SK-N-SH treated with all-trans-retinoic acid at 6 μM for 48 hours (cell line): ENCODE measurements at regions not wholly inside any gene's neighbourhood (a gene's known extent, or its start where the extent isn't known, plus 50 kb on each side); places are given as distances from the start of the nearest gene placed in this dataset.

Experiments
- ATAC-seq: fragments of 200-7000 bp; cut with Tn5 transposase; 3 replicates; pipeline ENCODE4 v1.9.1; 2020; ENCODE audit warnings: mild to moderate bottlenecking, moderate library complexity
- ARNTL ChIP-seq: fragments of 450-650 bp; formaldehyde crosslinking; IDR thresholded peaks from 2 replicates; pipeline ENCODE4 v1.5.0; 2020; ENCODE audit warnings: low read depth, mild to moderate bottlenecking, moderate library complexity, borderline replicate concordance
- BACH2 ChIP-seq: fragments of 250-450 bp; sonication (Bioruptor Pico); IDR thresholded peaks from 2 replicates; pipeline ENCODE4 v1.9.0; 2021; ENCODE audit warnings: mild to moderate bottlenecking, borderline replicate concordance
- CREB5 ChIP-seq: fragments of 250-450 bp; sonication (Bioruptor Pico); IDR thresholded peaks from 2 replicates; pipeline ENCODE4 v1.5.1; 2020; ENCODE audit warnings: low read depth, mild to moderate bottlenecking, moderate library complexity
- CSDC2 ChIP-seq: fragments of 250-450 bp; sonication (Bioruptor Pico); IDR thresholded peaks from 2 replicates; pipeline ENCODE4 v1.5.0; 2020; ENCODE audit warnings: mild to moderate bottlenecking, moderate library complexity
- CSRNP3 ChIP-seq: fragments of 250-450 bp; sonication (Bioruptor Pico); IDR thresholded peaks from 2 replicates; pipeline ENCODE4 v1.5.1; 2021; ENCODE audit warnings: mild to moderate bottlenecking, moderate library complexity
- ESRRG ChIP-seq: fragments of 250-450 bp; sonication (Bioruptor Pico); IDR thresholded peaks from 2 replicates; pipeline ENCODE4 v1.6.1; 2021; ENCODE audit warnings: mild to moderate bottlenecking
- GLIS3 ChIP-seq: fragments of 250-450 bp; sonication (Bioruptor Pico); IDR thresholded peaks from 2 replicates; pipeline ENCODE4 v1.5.0; 2020; ENCODE audit warnings: mild to moderate bottlenecking, moderate library complexity
- ISL1 ChIP-seq: fragments of 250-450 bp; sonication (Bioruptor Pico); IDR thresholded peaks from 2 replicates; pipeline ENCODE4 v2.1.2; 2022; ENCODE audit warnings: mild to moderate bottlenecking, moderate library complexity
- OSR1 ChIP-seq: fragments of 250-450 bp; sonication (Bioruptor Pico); IDR thresholded peaks from 2 replicates; pipeline ENCODE4 v1.8.0; 2022; ENCODE audit warnings: moderate library complexity, mild to moderate bottlenecking, inconsistent platforms
- PATZ1 ChIP-seq: fragments of 250-450 bp; sonication (Bioruptor Pico); IDR thresholded peaks from 2 replicates; pipeline ENCODE4 v1.8.0; 2020; ENCODE audit warnings: mild to moderate bottlenecking, moderate library complexity, borderline replicate concordance
- POU6F1 ChIP-seq: fragments of 250-450 bp; sonication (Bioruptor Pico); IDR thresholded peaks from 2 replicates; pipeline ENCODE4 v1.8.0; 2021; ENCODE audit warnings: low read depth, mild to moderate bottlenecking, moderate library complexity, borderline replicate concordance
- PPARA ChIP-seq: fragments of 250-450 bp; sonication (Bioruptor Pico); IDR thresholded peaks from 2 replicates; pipeline ENCODE4 v1.5.0; 2020; ENCODE audit warnings: mild to moderate bottlenecking, borderline replicate concordance
- RARB ChIP-seq: fragments of 250-450 bp; sonication (Bioruptor Pico); IDR thresholded peaks from 2 replicates; pipeline ENCODE4 v1.8.0; 2021; ENCODE audit warnings: mild to moderate bottlenecking, moderate library complexity
- TCF4 ChIP-seq: fragments of 250-450 bp; sonication (Bioruptor Pico); IDR thresholded peaks from 2 replicates; pipeline ENCODE4 v1.8.0; 2021; ENCODE audit warnings: mild to moderate bottlenecking, moderate library complexity, borderline replicate concordance
- TOX ChIP-seq: fragments of 250-450 bp; sonication (Bioruptor Pico); IDR thresholded peaks from 2 replicates; pipeline ENCODE4 v1.8.0; 2021; ENCODE audit warnings: mild to moderate bottlenecking, moderate library complexity, borderline replicate concordance
- TSHZ2 ChIP-seq: fragments of 250-450 bp; sonication (Bioruptor Pico); IDR thresholded peaks from 2 replicates; pipeline ENCODE4 v1.5.0; 2020; ENCODE audit warnings: mild to moderate bottlenecking, moderate library complexity
- ZC3H10 ChIP-seq: fragments of 250-450 bp; sonication (Bioruptor Pico); IDR thresholded peaks from 2 replicates; pipeline ENCODE4 v1.5.1; 2021; ENCODE audit warnings: mild to moderate bottlenecking, moderate library complexity
- ZFP3 ChIP-seq: fragments of 250-450 bp; sonication (Bioruptor Pico); IDR thresholded peaks from 2 replicates; pipeline ENCODE4 v1.5.0; 2020; ENCODE audit warnings: mild to moderate bottlenecking, moderate library complexity
- ZFP30 ChIP-seq: fragments of 450-650 bp; formaldehyde crosslinking; IDR thresholded peaks from 2 replicates; pipeline ENCODE4 v1.5.0; 2022; ENCODE audit warnings: mild to moderate bottlenecking, moderate library complexity
- ZNF565 ChIP-seq: fragments of 450-650 bp; formaldehyde crosslinking; conservative IDR thresholded peaks from 2 replicates; pipeline ENCODE4 v1.5.0; 2020; ENCODE audit warnings: low read depth, mild to moderate bottlenecking, moderate library complexity
- ZNF70 ChIP-seq: fragments of 450-650 bp; formaldehyde crosslinking; IDR thresholded peaks from 2 replicates; pipeline ENCODE4 v1.5.0; 2020; ENCODE audit warnings: mild to moderate bottlenecking, moderate library complexity
- ZNF8 ChIP-seq: fragments of 450-650 bp; formaldehyde crosslinking; IDR thresholded peaks from 2 replicates; pipeline ENCODE4 v1.5.0; 2020; ENCODE audit warnings: mild to moderate bottlenecking, moderate library complexity

- TF ChIP-seq TOX (CRISPR knock-in tag) (no peak), CSDC2 (CRISPR knock-in tag) (no peak), RARB (no peak), ARNTL (CRISPR knock-in tag) (no peak), ZFP3 (CRISPR knock-in tag) (no peak), TCF4 (no peak)
Observed at GRCh38 chr3:181442066-181442465, 269.7 kb upstream of the SOX2 start (continued).

GRCh38 chr3:181432992-181433391, 278.7 kb upstream of the SOX2 start:
- ATAC-seq = no peak
- no peak for TF ChIP-seq OSR1 (CRISPR knock-in tag)
- TF ChIP-seq ZNF565 (CRISPR knock-in tag) = no peak
- no peak for TF ChIP-seq TCF4
- no peak for TF ChIP-seq ZFP3 (CRISPR knock-in tag)
- TF ChIP-seq BACH2 (CRISPR knock-in tag) = no peak
- TF ChIP-seq GLIS3 (CRISPR knock-in tag) = no peak
- no peak for TF ChIP-seq TOX (CRISPR knock-in tag)
- TF ChIP-seq ESRRG (CRISPR knock-in tag) = no peak
- no peak for TF ChIP-seq ZNF70 (CRISPR knock-in tag)
- TF ChIP-seq TSHZ2 (CRISPR knock-in tag) = no peak
- TF ChIP-seq PATZ1 (CRISPR knock-in tag) = no peak
- TF ChIP-seq CSDC2 (CRISPR knock-in tag) = no peak
- no peak for TF ChIP-seq CREB5 (CRISPR knock-in tag)
- TF ChIP-seq ISL1 = no peak
- no peak for TF ChIP-seq PPARA (CRISPR knock-in tag)
- TF ChIP-seq ZC3H10 (CRISPR knock-in tag) = no peak
- TF ChIP-seq ZFP30 (CRISPR knock-in tag) = no peak
- no peak for TF ChIP-seq RARB

GRCh38 chr3:181431748-181432147, 280.0 kb upstream of the SOX2 start:
- ATAC-seq = no peak
- TF ChIP-seq ZFP3 (CRISPR knock-in tag) (no peak), POU6F1 (CRISPR knock-in tag) (no peak), TOX (CRISPR knock-in tag) (no peak), ZNF565 (CRISPR knock-in tag) (no peak), ESRRG (CRISPR knock-in tag) (no peak), GLIS3 (CRISPR knock-in tag) (no peak), ISL1 (no peak), TCF4 (no peak), ZNF8 (CRISPR knock-in tag) (no peak), PATZ1 (CRISPR knock-in tag) (no peak), CSDC2 (CRISPR knock-in tag) (no peak), CREB5 (CRISPR knock-in tag) (no peak), TSHZ2 (CRISPR knock-in tag) (no peak), CSRNP3 (CRISPR knock-in tag) (no peak), ZFP30 (CRISPR knock-in tag) (no peak), ZC3H10 (CRISPR knock-in tag) (no peak)
